Type B pancreatic cell (in vitro differentiated cells): ENCODE measurements at regions not wholly inside any gene's neighbourhood (a gene's known extent, or its start where the extent isn't known, plus 50 kb on each side); places are given as distances from the start of the nearest gene placed in this dataset.

Source experiments
- microRNA-seq: library from miRNA; unstranded; fragments of <30 nt; microRNA quantifications from one replicate; pipeline ENCODE4, GENCODE V29; 2020

Small RNA genes lying in the stretch of these regions (microRNA-seq; reads per million reads assigned to microRNA genes)
- gene MIR221 (11,240 reads per million, percentile 96 among the genes with 10 or more reads in this experiment), gene MIR222 (2,611 reads per million, percentile 87 among the genes with 10 or more reads in this experiment)
